IPS-20b (cell line): ENCODE measurements at regions not wholly inside any gene's neighbourhood (a gene's known extent, or its start where the extent isn't known, plus 50 kb on each side); places are given as distances from the start of the nearest gene placed in this dataset.

ENCODE experiments used
- H3K27ac ChIP-seq: one replicate; pipeline ENCODE4 v1.5.1; 2013; ENCODE audit warnings: low read length
- H3K27me3 ChIP-seq: 2 replicates; pipeline ENCODE4 v1.6.1; 2013; ENCODE audit warnings: mild to moderate bottlenecking, low read length, inconsistent platforms; ENCODE audit not compliant: insufficient read depth
- H3K36me3 ChIP-seq: 2 replicates; pipeline ENCODE4 v1.6.1; 2013; ENCODE audit warnings: low read depth, mild to moderate bottlenecking, inconsistent platforms, low read length, moderate library complexity; ENCODE audit not compliant: insufficient read depth
- H3K4me1 ChIP-seq: 2 replicates; pipeline ENCODE4 v1.6.1; 2013; ENCODE audit warnings: mild to moderate bottlenecking, control low read depth, inconsistent platforms, low read length, moderate library complexity; ENCODE audit not compliant: insufficient read depth
- H3K4me3 ChIP-seq: 2 replicates; pipeline ENCODE4 v1.5.1; 2013; ENCODE audit warnings: mild to moderate bottlenecking, low read length, inconsistent platforms
- H3K9ac ChIP-seq: 2 replicates; pipeline ENCODE4 v1.6.1; 2013; ENCODE audit warnings: low read depth, mild to moderate bottlenecking, inconsistent platforms, low read length, moderate library complexity
- H3K9me3 ChIP-seq: 2 replicates; pipeline ENCODE4 v1.6.1; 2013; ENCODE audit warnings: mild to moderate bottlenecking, low read depth, low read length, inconsistent platforms; ENCODE audit not compliant: insufficient read depth

DNA sequence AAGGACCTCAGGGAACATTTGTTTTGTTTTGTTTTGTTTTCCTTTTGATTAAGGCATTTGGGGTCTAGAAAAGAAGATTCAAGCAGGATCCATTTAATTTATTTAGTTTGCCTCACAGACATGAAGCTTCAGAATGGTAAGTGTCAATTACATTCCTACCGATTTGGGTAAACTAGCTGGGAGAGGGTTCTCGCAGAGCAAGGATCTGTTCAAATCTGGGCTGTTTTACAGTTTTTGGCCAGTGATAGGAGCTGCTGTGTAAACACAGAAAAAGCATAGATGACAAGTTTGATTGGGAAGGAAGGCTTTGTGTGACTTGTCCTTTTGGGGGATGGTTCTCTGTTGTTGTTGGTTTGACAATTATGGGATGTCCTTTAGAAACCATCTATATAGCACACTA, 470.3 kb upstream of the WWC1 start:
- no peaks in the 10 kb centered on the region for H3K27me3 ChIP-seq
- H3K9ac ChIP-seq = no peak overlapping the region
- H3K4me1 ChIP-seq = no peaks in the 10 kb centered on the region
- H3K9me3 ChIP-seq = 0 out of 2 replicates have a peak, but pooled peaks cover 3% of the 10 kb centered on the region
- no peaks in the 10 kb centered on the region for H3K36me3 ChIP-seq
- H3K4me3 ChIP-seq = no peak overlapping the region
- H3K27ac ChIP-seq = no peak overlapping the region

DNA sequence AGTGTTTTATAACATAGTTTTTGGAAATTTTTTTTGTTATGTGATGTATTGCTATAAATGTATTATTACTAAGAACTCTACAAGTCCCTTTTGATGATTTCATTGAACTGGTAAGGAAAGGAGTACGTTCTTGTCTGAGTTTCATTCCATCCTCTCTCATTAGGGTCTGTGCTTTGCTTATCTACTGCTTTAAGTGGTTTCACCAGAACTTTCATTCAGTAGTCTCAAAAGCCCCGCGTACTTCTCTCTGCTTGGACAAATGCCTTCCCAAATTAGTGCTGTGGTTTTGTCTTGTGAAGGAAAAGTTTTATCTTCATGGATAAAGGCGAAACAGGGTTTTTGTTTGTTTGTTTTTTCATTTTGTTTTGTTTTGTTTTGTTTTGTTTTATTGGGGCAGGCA, 469.8 kb upstream of the WWC1 start:
- Histone ChIP-seq H3K27me3 (no peaks in the 10 kb centered on the region), H3K4me3 (no peak overlapping the region), H3K9ac (no peak overlapping the region), H3K9me3 (0 out of 2 replicates have a peak, but pooled peaks cover 3% of the 10 kb centered on the region), H3K4me1 (no peaks in the 10 kb centered on the region), H3K27ac (no peak overlapping the region), H3K36me3 (no peaks in the 10 kb centered on the region)

DNA sequence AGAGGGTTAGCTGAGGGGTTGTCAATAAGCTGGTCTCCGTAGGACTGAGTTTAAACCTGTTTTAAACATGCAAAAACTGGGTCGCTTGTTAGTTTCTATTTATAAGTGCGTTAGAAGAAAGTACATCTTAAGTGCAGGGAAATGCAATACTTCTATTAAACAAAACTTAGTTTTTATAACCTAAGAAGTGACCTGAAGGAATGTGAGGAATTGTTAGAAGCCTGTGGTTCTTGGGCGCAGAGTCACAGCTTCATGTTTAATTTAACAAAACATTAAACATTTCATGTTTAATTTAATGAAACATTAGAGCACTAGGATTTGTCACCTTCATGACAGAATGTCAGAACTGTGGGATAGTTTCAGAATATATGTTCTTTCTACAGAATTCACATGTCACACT, 469.2 kb upstream of the WWC1 start:
- Histone ChIP-seq H3K9me3 (0 out of 2 replicates have a peak, but pooled peaks cover 3% of the 10 kb centered on the region), H3K36me3 (no peaks in the 10 kb centered on the region), H3K27ac (no peak overlapping the region), H3K4me3 (no peak overlapping the region), H3K4me1 (no peaks in the 10 kb centered on the region), H3K27me3 (no peaks in the 10 kb centered on the region), H3K9ac (no peak overlapping the region)

DNA sequence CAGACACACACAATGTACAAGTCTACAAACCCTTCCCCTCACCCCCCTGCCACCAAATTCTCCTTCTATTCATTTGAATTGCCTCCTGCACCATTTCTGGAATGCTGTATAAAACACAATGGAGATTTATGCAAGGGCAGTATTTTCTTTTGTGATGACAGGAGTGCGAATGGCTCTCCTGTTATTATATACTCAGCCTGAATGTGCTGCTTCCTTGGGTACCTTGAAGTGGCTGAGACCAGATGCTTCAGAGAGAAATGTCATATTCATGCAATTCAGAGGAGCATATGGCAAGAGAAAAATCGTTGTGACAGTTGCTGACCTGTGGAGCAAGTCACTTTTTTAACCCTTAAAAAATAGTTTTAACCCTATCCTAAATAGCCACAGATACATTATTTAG, 468.0 kb upstream of the WWC1 start:
- no peak overlapping the region for H3K9ac ChIP-seq

DNA sequence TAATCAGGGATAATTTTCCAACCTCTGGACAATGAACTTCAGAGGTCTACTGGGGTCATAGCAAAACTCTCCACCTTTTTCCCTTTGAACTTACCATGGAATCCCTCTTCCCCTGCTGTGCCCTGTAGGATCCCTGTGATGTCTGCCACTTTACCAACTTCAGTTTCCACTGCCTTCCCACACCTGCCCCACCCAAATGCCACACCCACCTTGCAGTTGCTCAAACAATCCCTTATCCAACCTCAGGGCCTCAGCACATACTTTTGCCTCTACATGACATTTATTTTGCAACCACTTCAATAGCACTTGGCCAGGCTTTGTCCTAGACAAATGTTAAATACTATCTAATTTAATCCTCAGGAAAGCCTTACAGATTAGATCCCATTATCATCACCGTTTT, 463.7 kb upstream of the WWC1 start:
- 0 out of 2 replicates have a peak, but pooled peaks cover 3% of the 10 kb centered on the region for H3K9me3 ChIP-seq
- no peak overlapping the region for H3K9ac ChIP-seq
- no peak overlapping the region for H3K4me3 ChIP-seq
- no peaks in the 10 kb centered on the region for H3K36me3 ChIP-seq
- H3K4me1 ChIP-seq = no peaks in the 10 kb centered on the region
- H3K27me3 ChIP-seq = no peaks in the 10 kb centered on the region
- no peak overlapping the region for H3K27ac ChIP-seq

More for the DNA sequence above, 468.0 kb upstream of the WWC1 start:
- H3K4me3 ChIP-seq = no peak overlapping the region
- no peaks in the 10 kb centered on the region for H3K4me1 ChIP-seq
- no peaks in the 10 kb centered on the region for H3K36me3 ChIP-seq
- no peak overlapping the region for H3K27ac ChIP-seq
- H3K27me3 ChIP-seq = no peaks in the 10 kb centered on the region
- 0 out of 2 replicates have a peak, but pooled peaks cover 3% of the 10 kb centered on the region for H3K9me3 ChIP-seq

DNA sequence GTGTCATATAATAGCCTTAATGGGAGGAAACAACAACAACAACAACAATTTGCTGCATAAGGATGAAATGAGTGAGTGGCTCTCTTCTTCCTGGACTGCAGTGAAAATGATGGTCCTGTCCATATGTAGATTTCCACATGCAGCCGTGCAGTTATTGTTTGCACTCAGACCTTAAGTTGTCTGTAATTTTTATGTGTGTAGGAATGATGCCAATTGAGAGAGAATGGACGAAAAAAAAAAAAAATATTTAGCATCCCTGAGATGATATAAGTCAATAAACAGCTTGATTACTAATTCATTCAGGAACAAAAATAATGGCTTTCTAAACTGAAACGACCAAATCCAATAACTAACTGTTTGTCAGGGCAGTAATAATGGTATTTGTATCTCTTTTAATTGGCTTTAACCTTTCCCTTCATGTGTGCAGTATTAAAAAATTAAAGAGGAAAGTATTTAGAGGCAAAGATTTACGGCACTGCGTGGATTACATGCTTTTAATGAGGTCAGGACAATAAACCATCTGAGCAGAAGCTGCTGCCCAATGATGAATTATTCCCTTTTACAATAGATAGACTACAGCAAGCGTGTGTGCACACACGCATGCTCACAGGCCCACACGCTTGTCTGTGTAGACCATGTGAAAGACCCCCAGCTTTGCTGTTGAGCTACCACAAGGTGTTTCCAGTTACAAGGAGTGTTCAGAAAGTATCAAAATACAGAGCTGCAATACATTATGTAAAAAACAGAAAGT, 459.5 kb upstream of the WWC1 start:
- H3K27ac ChIP-seq = no peak overlapping the region
- H3K4me1 ChIP-seq = no peaks in the 10 kb centered on the region
- no peaks in the 10 kb centered on the region for H3K27me3 ChIP-seq
- no peaks in the 10 kb centered on the region for H3K36me3 ChIP-seq
- H3K4me3 ChIP-seq = no peak overlapping the region
- H3K9ac ChIP-seq = no peak overlapping the region
- H3K9me3 ChIP-seq = no peaks in the 10 kb centered on the region

DNA sequence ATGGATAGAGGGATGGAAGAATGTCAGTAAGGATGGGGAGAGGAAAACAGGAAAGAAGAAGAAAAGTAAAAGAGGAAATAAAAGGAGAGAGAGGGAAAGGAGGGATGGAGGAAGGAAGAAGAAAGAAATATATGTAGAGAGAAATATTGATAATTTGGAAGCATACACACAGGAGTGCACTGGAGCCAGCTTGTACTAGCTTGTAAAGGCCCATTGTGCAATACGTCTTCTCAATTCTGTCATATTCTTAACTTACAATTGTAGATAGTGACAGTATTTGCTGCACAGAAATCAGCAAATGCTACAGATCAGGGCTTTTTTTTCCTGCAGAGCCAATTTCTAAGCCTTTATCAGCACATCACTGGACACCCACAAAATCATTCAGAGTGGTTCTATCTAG, 458.8 kb upstream of the WWC1 start:
- Histone ChIP-seq H3K9ac (no peak overlapping the region), H3K36me3 (no peaks in the 10 kb centered on the region), H3K27me3 (no peaks in the 10 kb centered on the region), H3K9me3 (no peaks in the 10 kb centered on the region), H3K27ac (no peak overlapping the region), H3K4me3 (no peak overlapping the region), H3K4me1 (no peaks in the 10 kb centered on the region)

DNA sequence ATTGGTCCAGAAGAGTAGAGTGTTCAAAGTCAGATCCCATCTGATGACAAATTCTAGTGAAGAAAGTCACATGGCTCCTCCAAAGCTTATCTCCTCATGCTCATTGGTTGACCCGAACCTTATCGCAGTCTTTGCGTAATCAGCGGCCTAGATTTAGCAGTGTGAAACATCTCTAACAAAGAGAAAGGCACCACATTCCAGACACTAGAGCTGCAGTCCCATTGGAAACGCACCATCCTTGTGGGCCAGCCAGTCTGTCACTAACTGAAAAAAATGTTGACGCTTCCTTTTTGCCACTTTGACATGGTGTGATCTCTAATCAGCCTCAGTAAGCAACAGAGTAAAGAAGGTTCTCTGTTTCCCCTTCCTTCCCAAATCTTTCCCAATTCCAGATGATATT, 458.0 kb upstream of the WWC1 start:
- H3K4me3 ChIP-seq = no peak overlapping the region
- no peaks in the 10 kb centered on the region for H3K36me3 ChIP-seq
- H3K27me3 ChIP-seq = no peaks in the 10 kb centered on the region
- no peak overlapping the region for H3K9ac ChIP-seq
- H3K27ac ChIP-seq = no peak overlapping the region
- H3K9me3 ChIP-seq = no peaks in the 10 kb centered on the region
- H3K4me1 ChIP-seq = no peaks in the 10 kb centered on the region

DNA sequence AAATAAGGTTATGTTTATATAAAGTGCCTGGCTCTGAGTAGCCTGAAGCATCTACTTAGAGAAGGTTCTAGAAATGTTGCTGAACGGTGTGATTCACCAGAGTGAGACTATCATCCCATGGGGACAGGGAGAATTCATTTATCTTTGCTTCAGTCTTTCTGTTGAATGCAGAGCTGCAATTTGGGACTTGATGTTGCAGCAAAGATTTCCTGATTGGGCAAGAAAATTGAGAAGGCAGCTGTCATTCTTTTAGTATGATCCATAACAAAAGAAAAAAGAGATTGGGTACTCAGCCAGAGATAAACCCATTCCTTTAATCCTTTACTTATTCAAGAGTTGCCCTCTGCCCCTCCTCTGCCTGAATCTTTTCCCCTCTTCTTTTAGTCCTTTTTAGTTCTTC, 456.3 kb upstream of the WWC1 start:
- no peak overlapping the region for H3K27ac ChIP-seq
- H3K9me3 ChIP-seq = no peaks in the 10 kb centered on the region
- peaks cover 3% of the 10 kb centered on the region; the same call in 1 of the 2 replicates for H3K4me1 ChIP-seq
- no peaks in the 10 kb centered on the region for H3K36me3 ChIP-seq
- H3K4me3 ChIP-seq = no peak overlapping the region
- no peak overlapping the region for H3K9ac ChIP-seq
- no peaks in the 10 kb centered on the region for H3K27me3 ChIP-seq

DNA sequence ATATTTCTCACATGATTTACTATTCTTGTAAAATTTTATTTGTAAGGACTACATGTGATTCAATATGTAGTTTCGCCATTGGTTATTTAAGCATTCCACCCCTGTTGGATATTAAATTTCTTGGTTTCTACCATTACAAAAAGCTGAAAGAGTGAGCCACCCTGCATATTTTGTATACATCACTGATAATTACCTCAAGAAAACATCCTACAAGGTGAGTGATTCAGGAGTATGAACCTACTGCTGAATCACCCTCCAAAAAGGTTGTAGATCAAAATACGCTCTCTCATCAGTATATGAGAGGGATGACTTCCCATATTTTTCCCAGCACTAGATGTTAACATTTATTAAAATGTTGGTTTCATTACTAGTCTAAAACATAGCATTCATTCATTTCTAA, 454.3 kb upstream of the WWC1 start:
- no peak overlapping the region for H3K9ac ChIP-seq
- no peaks in the 10 kb centered on the region for H3K9me3 ChIP-seq
- no peaks in the 10 kb centered on the region for H3K27me3 ChIP-seq
- H3K36me3 ChIP-seq = no peaks in the 10 kb centered on the region
- H3K27ac ChIP-seq = no peak overlapping the region
- peaks cover 3% of the 10 kb centered on the region; the same call in 1 of the 2 replicates for H3K4me1 ChIP-seq
- no peak overlapping the region for H3K4me3 ChIP-seq

DNA sequence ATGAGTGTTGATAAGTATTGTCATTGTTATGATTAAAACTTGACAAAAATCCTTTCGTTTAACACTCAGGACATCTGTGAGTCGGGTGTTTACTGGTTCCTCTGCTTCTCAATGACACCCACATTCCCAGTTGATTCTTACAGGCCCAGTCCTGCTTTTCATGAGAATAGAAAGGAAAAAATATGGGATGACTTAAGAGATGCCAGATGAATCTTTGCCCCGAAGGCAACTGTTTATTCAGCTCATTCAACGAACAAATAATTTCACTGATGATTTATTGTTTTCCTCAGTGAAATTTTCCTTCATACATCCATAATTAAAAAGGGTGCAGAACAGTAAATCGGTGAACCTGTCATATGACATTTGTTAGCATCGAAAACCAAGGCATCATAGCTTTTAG, 452.4 kb upstream of the WWC1 start:
- H3K27me3 ChIP-seq = no peaks in the 10 kb centered on the region
- no peak overlapping the region for H3K9ac ChIP-seq
- H3K9me3 ChIP-seq = no peaks in the 10 kb centered on the region
- H3K4me3 ChIP-seq = no peak overlapping the region
- H3K36me3 ChIP-seq = no peaks in the 10 kb centered on the region
- H3K4me1 ChIP-seq = peaks cover 3% of the 10 kb centered on the region; the same call in 1 of the 2 replicates
- H3K27ac ChIP-seq = no peak overlapping the region

DNA sequence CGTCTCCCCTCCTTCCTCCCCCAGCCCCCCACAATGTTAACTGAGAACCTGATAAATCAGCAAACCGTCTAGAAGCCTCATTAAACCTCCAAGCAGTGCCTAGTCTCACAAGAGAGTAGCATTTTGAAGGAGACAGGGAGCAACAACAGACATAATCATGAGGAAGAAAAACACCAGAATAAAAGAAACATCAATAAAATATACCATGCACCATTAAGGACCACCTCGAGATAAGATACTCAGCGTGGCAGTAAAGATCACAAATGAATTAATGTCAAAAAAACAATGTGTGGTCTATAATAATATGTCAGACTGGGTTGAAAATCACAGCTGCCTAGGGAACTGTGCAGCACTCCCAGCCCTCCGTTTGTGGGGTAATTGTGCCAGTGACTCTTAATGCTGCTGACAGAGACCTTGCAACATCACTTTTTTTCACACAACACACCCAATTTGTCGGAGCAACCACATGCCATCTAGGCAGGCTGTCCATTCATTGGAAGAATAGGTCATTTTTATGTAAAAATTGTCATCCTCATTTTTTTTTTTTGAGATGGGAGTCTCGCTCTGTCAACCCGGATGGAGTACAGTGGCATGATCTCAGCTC, 450.8 kb upstream of the WWC1 start:
- H3K27ac ChIP-seq = no peak overlapping the region
- no peaks in the 10 kb centered on the region for H3K36me3 ChIP-seq
- peaks cover 3% of the 10 kb centered on the region; the same call in 1 of the 2 replicates for H3K4me1 ChIP-seq
- H3K4me3 ChIP-seq = no peak overlapping the region
- H3K27me3 ChIP-seq = no peaks in the 10 kb centered on the region
- no peak overlapping the region for H3K9ac ChIP-seq
- H3K9me3 ChIP-seq = no peaks in the 10 kb centered on the region
